DND-41 (cell line): ENCODE measurements at regions not wholly inside any gene's neighbourhood (a gene's known extent, or its start where the extent isn't known, plus 50 kb on each side); places are given as distances from the start of the nearest gene placed in this dataset.

Experiments
- EZH2 ChIP-seq: IDR thresholded peaks from 3 replicates; pipeline ENCODE4 v1.6.1; 2012; ENCODE audit warnings: borderline replicate concordance, low read depth, mild to moderate bottlenecking, moderate library complexity, low read length, inconsistent platforms; ENCODE audit not compliant: severe bottlenecking
- TF ChIP-seq, protein P1 (sequence below): IDR thresholded peaks from 2 replicates; pipeline ENCODE4 v1.5.1; 2012; ENCODE audit warnings: borderline replicate concordance, low read length, moderate library complexity, mild to moderate bottlenecking; ENCODE audit not compliant: poor library complexity, severe bottlenecking; ENCODE audit errors: extremely low read depth

GRCh38 chr2:128386066-128386465 lies 67.4 kb upstream of the HS6ST1 start:
- TF ChIP-seq, protein P1, sequence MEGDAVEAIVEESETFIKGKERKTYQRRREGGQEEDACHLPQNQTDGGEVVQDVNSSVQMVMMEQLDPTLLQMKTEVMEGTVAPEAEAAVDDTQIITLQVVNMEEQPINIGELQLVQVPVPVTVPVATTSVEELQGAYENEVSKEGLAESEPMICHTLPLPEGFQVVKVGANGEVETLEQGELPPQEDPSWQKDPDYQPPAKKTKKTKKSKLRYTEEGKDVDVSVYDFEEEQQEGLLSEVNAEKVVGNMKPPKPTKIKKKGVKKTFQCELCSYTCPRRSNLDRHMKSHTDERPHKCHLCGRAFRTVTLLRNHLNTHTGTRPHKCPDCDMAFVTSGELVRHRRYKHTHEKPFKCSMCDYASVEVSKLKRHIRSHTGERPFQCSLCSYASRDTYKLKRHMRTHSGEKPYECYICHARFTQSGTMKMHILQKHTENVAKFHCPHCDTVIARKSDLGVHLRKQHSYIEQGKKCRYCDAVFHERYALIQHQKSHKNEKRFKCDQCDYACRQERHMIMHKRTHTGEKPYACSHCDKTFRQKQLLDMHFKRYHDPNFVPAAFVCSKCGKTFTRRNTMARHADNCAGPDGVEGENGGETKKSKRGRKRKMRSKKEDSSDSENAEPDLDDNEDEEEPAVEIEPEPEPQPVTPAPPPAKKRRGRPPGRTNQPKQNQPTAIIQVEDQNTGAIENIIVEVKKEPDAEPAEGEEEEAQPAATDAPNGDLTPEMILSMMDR = no peak
- no peak for TF ChIP-seq EZH2
